Upper lobe of left lung (tissue), 4 donors: ENCODE measurements at regions not wholly inside any gene's neighbourhood (a gene's known extent, or its start where the extent isn't known, plus 50 kb on each side); places are given as distances from the start of the nearest gene placed in this dataset.

ENCODE experiments used
- POLR2A ChIP-seq, 4 donors: fragments of 450-650 bp; IDR thresholded peaks; one replicate each; pipeline ENCODE4 v1.5.1; 2016 to 2017; ENCODE audit warnings: antibody characterized with exemption in 4 of 4, mild to moderate bottlenecking in 2 of 4
- TF ChIP-seq, protein P1 (sequence below), 6 experiments: fragments of 450-650 bp in 4 of 6; fragments of 200-600 bp in 2 of 6; sonication (generic) in 2 of 6; IDR thresholded peaks; one replicate each; pipeline ENCODE4 v1.5.1; 2016 to 2019; ENCODE audit warnings: antibody characterized with exemption in 6 of 6

- no peak for TF ChIP-seq POLR2A (IDR thresholded peaks at IDR 0.05)
- TF ChIP-seq, protein P1, sequence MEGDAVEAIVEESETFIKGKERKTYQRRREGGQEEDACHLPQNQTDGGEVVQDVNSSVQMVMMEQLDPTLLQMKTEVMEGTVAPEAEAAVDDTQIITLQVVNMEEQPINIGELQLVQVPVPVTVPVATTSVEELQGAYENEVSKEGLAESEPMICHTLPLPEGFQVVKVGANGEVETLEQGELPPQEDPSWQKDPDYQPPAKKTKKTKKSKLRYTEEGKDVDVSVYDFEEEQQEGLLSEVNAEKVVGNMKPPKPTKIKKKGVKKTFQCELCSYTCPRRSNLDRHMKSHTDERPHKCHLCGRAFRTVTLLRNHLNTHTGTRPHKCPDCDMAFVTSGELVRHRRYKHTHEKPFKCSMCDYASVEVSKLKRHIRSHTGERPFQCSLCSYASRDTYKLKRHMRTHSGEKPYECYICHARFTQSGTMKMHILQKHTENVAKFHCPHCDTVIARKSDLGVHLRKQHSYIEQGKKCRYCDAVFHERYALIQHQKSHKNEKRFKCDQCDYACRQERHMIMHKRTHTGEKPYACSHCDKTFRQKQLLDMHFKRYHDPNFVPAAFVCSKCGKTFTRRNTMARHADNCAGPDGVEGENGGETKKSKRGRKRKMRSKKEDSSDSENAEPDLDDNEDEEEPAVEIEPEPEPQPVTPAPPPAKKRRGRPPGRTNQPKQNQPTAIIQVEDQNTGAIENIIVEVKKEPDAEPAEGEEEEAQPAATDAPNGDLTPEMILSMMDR (IDR thresholded peaks at IDR 0.05): no peak
These were observed 139.8 kb upstream of the CCDC150 start for GRCh38 chr2:196499686-196500085.
